Endothelial cell of umbilical vein (primary cell): ENCODE measurements at regions not wholly inside any gene's neighbourhood (a gene's known extent, or its start where the extent isn't known, plus 50 kb on each side); places are given as distances from the start of the nearest gene placed in this dataset.

Source experiments
- BruUV-seq: library from RNA; stranded (reverse); fragments of 400-500 nt; replicated peaks from 2 replicates; lab custom pipeline; 2021; lab: Mats Ljungman, UMichigan
- CTCF ChIA-PET: fragments of 300-600, 350-600 bp; sonication (Branson Sonifier 250); formaldehyde crosslinking; loops from one replicate; lab custom pipeline; 2021; ENCODE audit warnings: antibody characterized with exemption, inconsistent platforms; lab: Charles Lee
- POLR2A ChIA-PET: fragments of 300-600, 350-600 bp; sonication (Branson Sonifier 250); formaldehyde crosslinking; loops from one replicate; lab custom pipeline; 2021; ENCODE audit warnings: antibody characterized with exemption, inconsistent platforms; lab: Charles Lee
- DNase-seq: peaks from one replicate; pipeline ENCODE4 v3.0.0-alpha.2; 2011; ENCODE audit warnings: low read depth, low spot score
- FAIRE-seq: peaks from 2 replicates; lab custom pipeline; 2011; peaks lifted over from hg19 to GRCh38; lab: Jason Lieb, UNC
- H2AFZ ChIP-seq: 2 replicates; pipeline ENCODE4 v1.6.0; 2012; ENCODE audit warnings: low read depth, low read length, control low read depth, inconsistent platforms
- H3K27ac ChIP-seq: 2 replicates; pipeline ENCODE4 v1.5.1; 2011; ENCODE audit warnings: low read depth, mild to moderate bottlenecking, control low read depth, low read length, moderate library complexity; ENCODE audit not compliant: insufficient read depth
- H3K27me3 ChIP-seq, 2 experiments: 2 replicates each; pipeline versions ENCODE4 v1.6.0 to v1.6.1; 2011; ENCODE audit warnings: low read length in 2 of 2, mixed read lengths in 1 of 2; ENCODE audit not compliant: control insufficient read depth in 2 of 2, insufficient read depth in 2 of 2
- H3K36me3 ChIP-seq, 2 experiments: 2 replicates in 1 of 2; 3 replicates in 1 of 2; pipeline ENCODE4 v1.5.1; 2011; ENCODE audit warnings: low read length in 2 of 2, mild to moderate bottlenecking in 1 of 2, moderate library complexity in 1 of 2; ENCODE audit not compliant: control insufficient read depth in 2 of 2, insufficient read depth in 2 of 2; ENCODE audit errors: extremely low read depth in 1 of 2
- H3K4me1 ChIP-seq: 3 replicates; pipeline ENCODE4 v1.5.1; 2011; ENCODE audit warnings: mild to moderate bottlenecking, low read length; ENCODE audit not compliant: control insufficient read depth, insufficient read depth; ENCODE audit errors: extremely low read depth
- H3K4me2 ChIP-seq: 2 replicates; pipeline ENCODE4 v1.6.1; 2011; ENCODE audit warnings: low read length, control low read depth, mixed read lengths; ENCODE audit not compliant: insufficient read depth
- H3K4me3 ChIP-seq, 3 experiments: fragments of 200-600 bp in 1 of 3; sonication (generic), shearing (Covaris generic) in 1 of 3; replicated peaks in 1 of 3; 2 replicates each; pipeline ENCODE4 v1.5.1; 2011 to 2016; ENCODE audit warnings: control low read depth in 3 of 3, low read length in 3 of 3, mild to moderate bottlenecking in 2 of 3, inconsistent platforms in 1 of 3, low read depth in 1 of 3, moderate library complexity in 1 of 3; ENCODE audit not compliant: insufficient read depth in 1 of 3
- H3K79me2 ChIP-seq: 2 replicates; pipeline ENCODE4 v1.6.0; 2012; ENCODE audit warnings: low read length, inconsistent platforms; ENCODE audit not compliant: control insufficient read depth, insufficient read depth
- H3K9ac ChIP-seq: replicated peaks from 2 replicates; pipeline ENCODE3; 2011; ENCODE audit warnings: low read length, control low read depth; ENCODE audit not compliant: insufficient read depth; ENCODE audit errors: extremely low read depth
- H3K9me1 ChIP-seq: replicated peaks from 3 replicates; pipeline ENCODE4 v1.6.0; 2011; ENCODE audit warnings: mild to moderate bottlenecking, low read length; ENCODE audit not compliant: control insufficient read depth, insufficient read depth; ENCODE audit errors: extremely low read depth
- H3K9me3 ChIP-seq: replicated peaks from 2 replicates; pipeline ENCODE4 v1.5.1; 2012; ENCODE audit warnings: low read length, inconsistent platforms; ENCODE audit not compliant: control insufficient read depth, insufficient read depth
- H4K20me1 ChIP-seq: replicated peaks from 2 replicates; pipeline ENCODE3; 2011; ENCODE audit warnings: mild to moderate bottlenecking, low read length; ENCODE audit not compliant: control insufficient read depth, insufficient read depth; ENCODE audit errors: extremely low read depth
- EZH2 ChIP-seq: IDR thresholded peaks from 2 replicates; pipeline ENCODE4 v1.6.1; 2012; ENCODE audit warnings: borderline replicate concordance, low read depth, mild to moderate bottlenecking, moderate library complexity, low read length, inconsistent platforms; ENCODE audit not compliant: severe bottlenecking
- FOS ChIP-seq: IDR thresholded peaks from 2 replicates; pipeline ENCODE4 v1.6.1; 2011; ENCODE audit warnings: mild to moderate bottlenecking, low read length, moderate library complexity, borderline replicate concordance; ENCODE audit not compliant: insufficient read depth
- GATA2 ChIP-seq: IDR thresholded peaks from 2 replicates; pipeline ENCODE4 v1.7.0; 2011; ENCODE audit warnings: low read depth, mild to moderate bottlenecking, moderate library complexity, mixed read lengths, low read length; ENCODE audit not compliant: insufficient read length, insufficient read depth
- JUN ChIP-seq: IDR thresholded peaks from 2 replicates; pipeline ENCODE4 v1.6.1; 2011; ENCODE audit warnings: borderline replicate concordance, low read depth; ENCODE audit not compliant: insufficient read length, insufficient read depth
- MYC ChIP-seq: IDR thresholded peaks from one replicate; pipeline ENCODE4 v1.6.1; 2011; ENCODE audit warnings: mild to moderate bottlenecking, low read depth, low read length
- POLR2A ChIP-seq: IDR thresholded peaks from 2 replicates; pipeline ENCODE4 v1.6.1; 2012; ENCODE audit warnings: low read depth, mild to moderate bottlenecking, control low read depth, low read length
- POLR2AphosphoS5 ChIP-seq: IDR thresholded peaks from 2 replicates; pipeline ENCODE4 v1.6.1; 2012; ENCODE audit warnings: low read depth, mild to moderate bottlenecking, control low read depth, low read length, moderate library complexity; ENCODE audit not compliant: insufficient read depth
- dilution Hi-C: fragments of 300-500 bp; cut with MboI; formaldehyde crosslinking; loops from one replicate; pipeline ENCODE4 v1.15.0; 2019; ENCODE audit warnings: low sequenced_read_pairs; ENCODE audit not compliant: extremely low pct_ligation_motif_present
- intact Hi-C: fragments of 100-400 bp; cut with micrococcal nuclease; formaldehyde crosslinking; loops from one replicate; pipeline ENCODE4 v1.10.0; 2022
- TF ChIP-seq, protein P1 (sequence below), 2 donors: IDR thresholded peaks; 1 replicate in 1 of 2; 2 replicates in 1 of 2; pipeline ENCODE4 v1.5.1; 2011; ENCODE audit warnings: low read length in 2 of 2, mild to moderate bottlenecking in 2 of 2, moderate library complexity in 2 of 2, control low read depth in 1 of 2, inconsistent platforms in 1 of 2, low read depth in 1 of 2; ENCODE audit not compliant: insufficient read depth in 1 of 2; ENCODE audit errors: extremely low read depth in 1 of 2
- TF ChIP-seq, protein P2 (sequence below): IDR thresholded peaks from 2 replicates; pipeline ENCODE4 v1.6.1; 2011; ENCODE audit not compliant: insufficient read depth, insufficient read length

DNA sequence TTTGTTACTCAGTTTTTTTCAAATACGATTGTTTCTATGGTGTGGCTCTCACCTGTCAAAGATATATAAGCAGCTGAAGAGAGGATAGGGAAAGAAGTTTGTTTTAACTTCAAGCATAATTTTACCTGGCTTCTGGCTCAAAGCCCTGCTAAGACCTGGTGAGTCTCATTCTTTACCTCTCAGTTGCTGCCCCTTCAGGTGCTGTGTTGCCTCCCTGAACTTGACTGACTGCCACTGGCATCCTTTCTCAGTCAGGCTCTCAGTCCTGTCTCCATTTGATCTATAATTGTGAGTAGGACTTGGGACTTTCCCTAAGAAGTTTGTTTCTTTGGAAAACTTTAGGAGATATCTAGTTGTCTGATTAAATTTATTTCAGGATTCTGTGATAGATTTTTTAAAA, 249.6 kb downstream of the IZUMO3 start:
- FAIRE-seq = no peak
- dilution Hi-C loops (no loop called here), intact Hi-C loops (no loop called here)
- Histone ChIP-seq H2AFZ (no peak overlapping the region), H3K4me2 (no peak overlapping the region), H3K79me2 (no peaks in the 10 kb centered on the region), H3K9me1 (no peaks in the 10 kb centered on the region), H3K36me3 (no peaks in the 10 kb centered on the region), H3K9me3 (no peaks in the 10 kb centered on the region), H4K20me1 (no peaks in the 10 kb centered on the region), H3K9ac (no peak overlapping the region), H3K27me3 (no peaks in the 10 kb centered on the region), H3K27ac (no peak overlapping the region), H3K4me1 (no peaks in the 10 kb centered on the region), H3K4me3 (no peak overlapping the region)
- BruUV-seq = no TSS peak
- ChIA-PET POLR2A (no interaction called here), CTCF (no interaction called here)
- TF ChIP-seq EZH2 (no peak), JUN (no peak), FOS (no peak), GATA2 (no peak), POLR2AphosphoS5 (no peak), MYC (no peak), POLR2A (no peak)
- TF ChIP-seq, protein P1, sequence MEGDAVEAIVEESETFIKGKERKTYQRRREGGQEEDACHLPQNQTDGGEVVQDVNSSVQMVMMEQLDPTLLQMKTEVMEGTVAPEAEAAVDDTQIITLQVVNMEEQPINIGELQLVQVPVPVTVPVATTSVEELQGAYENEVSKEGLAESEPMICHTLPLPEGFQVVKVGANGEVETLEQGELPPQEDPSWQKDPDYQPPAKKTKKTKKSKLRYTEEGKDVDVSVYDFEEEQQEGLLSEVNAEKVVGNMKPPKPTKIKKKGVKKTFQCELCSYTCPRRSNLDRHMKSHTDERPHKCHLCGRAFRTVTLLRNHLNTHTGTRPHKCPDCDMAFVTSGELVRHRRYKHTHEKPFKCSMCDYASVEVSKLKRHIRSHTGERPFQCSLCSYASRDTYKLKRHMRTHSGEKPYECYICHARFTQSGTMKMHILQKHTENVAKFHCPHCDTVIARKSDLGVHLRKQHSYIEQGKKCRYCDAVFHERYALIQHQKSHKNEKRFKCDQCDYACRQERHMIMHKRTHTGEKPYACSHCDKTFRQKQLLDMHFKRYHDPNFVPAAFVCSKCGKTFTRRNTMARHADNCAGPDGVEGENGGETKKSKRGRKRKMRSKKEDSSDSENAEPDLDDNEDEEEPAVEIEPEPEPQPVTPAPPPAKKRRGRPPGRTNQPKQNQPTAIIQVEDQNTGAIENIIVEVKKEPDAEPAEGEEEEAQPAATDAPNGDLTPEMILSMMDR (IDR thresholded peaks at IDR 0.05; ENCODE audit: extremely low read depth in 1 of 2, insufficient read depth in 1 of 2, low read depth in 1 of 2, low read length in 2 of 2) = no peak
- TF ChIP-seq, protein P2, sequence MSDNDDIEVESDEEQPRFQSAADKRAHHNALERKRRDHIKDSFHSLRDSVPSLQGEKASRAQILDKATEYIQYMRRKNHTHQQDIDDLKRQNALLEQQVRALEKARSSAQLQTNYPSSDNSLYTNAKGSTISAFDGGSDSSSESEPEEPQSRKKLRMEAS = no peak
- DNase-seq = no peak
